Activated CD4-positive, alpha-beta memory T cell treated with anti-CD3 and anti-CD28 coated beads for 36 hours (primary cell): ENCODE measurements at regions not wholly inside any gene's neighbourhood (a gene's known extent, or its start where the extent isn't known, plus 50 kb on each side); places are given as distances from the start of the nearest gene placed in this dataset.

Source experiments
- CTCF ChIA-PET: fragments of 350-600 bp; sonication (Branson Sonifier 250); formaldehyde crosslinking; loops from one replicate; lab custom pipeline; 2021; ENCODE audit warnings: antibody characterized with exemption, inconsistent platforms; lab: Charles Lee
- POLR2A ChIA-PET: fragments of 350-600 bp; sonication (Branson Sonifier 250); formaldehyde crosslinking; loops from one replicate; lab custom pipeline; 2021; ENCODE audit warnings: antibody characterized with exemption; lab: Charles Lee
- DNase-seq: peaks from one replicate; pipeline ENCODE4 v3.0.0-alpha.2; 2020
- H3K27ac Mint-ChIP-seq: one replicate; pipeline ENCODE4 v1.8.0; 2021; ENCODE audit warnings: mixed read lengths
- H3K27me3 Mint-ChIP-seq: one replicate; pipeline ENCODE4 v1.8.0; 2021; ENCODE audit warnings: mixed read lengths
- H3K36me3 Mint-ChIP-seq: one replicate; pipeline ENCODE4 v1.8.0; 2021; ENCODE audit warnings: mixed read lengths
- H3K4me1 Mint-ChIP-seq: one replicate; pipeline ENCODE4 v1.8.0; 2021; ENCODE audit warnings: low read depth, mixed read lengths
- H3K4me3 Mint-ChIP-seq: one replicate; pipeline ENCODE4 v1.8.0; 2021; ENCODE audit warnings: mild to moderate bottlenecking, mixed read lengths
- H3K9me3 Mint-ChIP-seq: one replicate; pipeline ENCODE4 v1.8.0; 2021; ENCODE audit warnings: mixed read lengths
- intact Hi-C: fragments of 100-400 bp; cut with micrococcal nuclease; formaldehyde crosslinking; loops from one replicate; pipeline ENCODE4 v1.15.1; 2023

DNA sequence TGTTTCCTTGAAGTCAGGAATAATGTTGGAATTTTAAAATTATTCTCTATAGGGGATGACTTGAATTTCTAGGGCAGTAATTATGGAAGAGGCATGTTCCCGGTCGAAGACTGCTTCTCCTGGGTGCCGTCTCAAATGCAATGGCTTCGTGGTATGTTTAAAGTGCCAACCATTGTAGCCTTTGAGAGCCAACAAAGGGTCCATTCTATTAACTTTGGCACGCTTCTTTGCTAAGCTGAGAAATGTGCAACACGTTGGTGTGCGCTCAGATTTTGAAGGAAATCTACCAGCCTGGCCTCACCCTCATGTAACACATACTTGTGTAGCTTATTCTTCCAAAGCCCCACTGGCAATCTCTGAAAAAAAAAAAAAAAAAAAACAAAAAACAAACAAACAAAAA, 221.2 kb upstream of the ANKH start:
- H3K4me1 Mint-ChIP-seq, result no peaks in the 10 kb centered on the region
- POLR2A ChIA-PET, result no interaction called here
- intact Hi-C loops, result no loop called here
- no peaks in the 10 kb centered on the region for H3K36me3 Mint-ChIP-seq
- DNase-seq, result no peak
- no peak overlapping the region for H3K27ac Mint-ChIP-seq
- H3K9me3 Mint-ChIP-seq, result peaks cover 3% of the 10 kb centered on the region
- H3K27me3 Mint-ChIP-seq, result peaks cover 3% of the 10 kb centered on the region
- CTCF ChIA-PET, result interaction anchor here (1.0 kb wide), 1 partner anchor 13 kb away, joined by 3 read pairs; no protein-coding TSS in a partner anchor
- H3K4me3 Mint-ChIP-seq, result no peak overlapping the region

DNA sequence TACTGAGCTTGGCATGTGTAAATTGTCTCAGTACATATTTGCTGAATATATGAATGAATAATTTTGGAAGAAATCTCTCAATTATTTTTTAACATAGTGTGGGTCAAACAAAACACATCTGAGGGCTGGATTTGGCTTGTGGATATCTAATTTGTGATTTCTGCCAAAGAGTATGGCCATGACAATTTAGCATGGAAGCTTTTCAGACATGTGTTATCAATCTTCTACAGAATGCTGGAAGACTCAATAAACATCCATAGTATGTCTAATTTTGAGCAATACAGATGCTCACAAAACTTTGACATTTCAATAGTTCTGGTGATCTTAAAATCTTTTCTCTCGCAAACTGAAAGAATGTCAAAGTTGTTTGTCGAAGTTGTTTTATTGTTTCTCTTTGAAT, 214.1 kb upstream of the ANKH start:
- no peak for DNase-seq
- Mint-ChIP-seq H3K27ac (no peak overlapping the region), H3K9me3 (no peaks in the 10 kb centered on the region)

DNA sequence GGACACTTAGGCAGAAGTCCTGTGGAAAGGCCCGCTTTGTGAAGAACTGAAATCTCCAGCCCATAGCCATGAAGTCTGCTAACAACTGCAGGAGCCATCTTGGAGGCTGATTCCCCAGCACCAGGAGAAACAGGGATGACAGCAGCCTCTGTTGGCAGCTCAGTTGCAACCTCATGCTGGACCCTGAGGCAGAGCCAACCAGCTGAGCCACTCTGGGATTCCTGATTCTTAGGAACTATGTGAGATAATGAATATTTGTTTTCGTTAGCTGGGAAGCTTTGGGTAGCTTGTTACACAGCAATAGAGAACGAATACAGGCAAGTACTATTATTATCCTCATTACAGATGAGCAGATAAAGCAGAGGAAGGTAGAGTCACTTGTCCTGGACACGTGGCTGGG, 210.5 kb upstream of the ANKH start:
- H3K27me3 Mint-ChIP-seq, result peaks cover 7% of the 10 kb centered on the region
- no peak overlapping the region for H3K4me3 Mint-ChIP-seq
- H3K27ac Mint-ChIP-seq, result no peak overlapping the region
- POLR2A ChIA-PET, result no interaction called here
- CTCF ChIA-PET, result interaction anchor here (0.6 kb wide), 1 partner anchor 729 kb away, joined by 3 read pairs; no protein-coding TSS in a partner anchor
- H3K36me3 Mint-ChIP-seq, result no peaks in the 10 kb centered on the region
- no peak for DNase-seq
- H3K9me3 Mint-ChIP-seq, result no peaks in the 10 kb centered on the region
- intact Hi-C loops, result no loop called here
- H3K4me1 Mint-ChIP-seq, result no peaks in the 10 kb centered on the region

More for the DNA sequence above, 214.1 kb upstream of the ANKH start:
- Mint-ChIP-seq H3K4me1 (no peaks in the 10 kb centered on the region), H3K4me3 (no peak overlapping the region), H3K27me3 (peaks cover 5% of the 10 kb centered on the region), H3K36me3 (no peaks in the 10 kb centered on the region)
- POLR2A ChIA-PET, result no interaction called here
- intact Hi-C loops, result no loop called here
- CTCF ChIA-PET, result no interaction called here

DNA sequence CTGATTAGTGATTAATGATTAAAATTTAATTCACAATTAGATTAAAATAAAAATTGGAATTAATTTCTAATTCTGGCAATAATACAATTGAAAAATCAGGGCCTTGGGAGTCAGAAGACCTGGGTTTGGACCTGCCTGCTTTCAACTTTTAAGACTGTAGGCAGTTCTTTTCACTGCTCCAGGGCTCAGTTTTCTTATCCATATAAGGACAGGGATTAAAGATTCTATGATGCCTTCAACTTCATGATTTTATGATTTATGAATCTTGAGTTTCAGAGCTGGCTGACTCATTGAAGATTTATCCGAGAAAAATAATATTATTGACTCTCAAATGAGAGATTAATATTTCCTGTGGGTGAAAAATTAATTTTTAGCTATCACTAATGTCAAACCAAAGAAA, 208.6 kb upstream of the ANKH start:
- DNase-seq, result no peak
- no peaks in the 10 kb centered on the region for H3K4me1 Mint-ChIP-seq
- H3K4me3 Mint-ChIP-seq, result no peak overlapping the region
- POLR2A ChIA-PET, result no interaction called here
- H3K36me3 Mint-ChIP-seq, result no peaks in the 10 kb centered on the region
- CTCF ChIA-PET, result no interaction called here
- no peaks in the 10 kb centered on the region for H3K9me3 Mint-ChIP-seq
- H3K27me3 Mint-ChIP-seq, result peaks cover 7% of the 10 kb centered on the region
- intact Hi-C loops, result no loop called here
- H3K27ac Mint-ChIP-seq, result no peak overlapping the region

DNA sequence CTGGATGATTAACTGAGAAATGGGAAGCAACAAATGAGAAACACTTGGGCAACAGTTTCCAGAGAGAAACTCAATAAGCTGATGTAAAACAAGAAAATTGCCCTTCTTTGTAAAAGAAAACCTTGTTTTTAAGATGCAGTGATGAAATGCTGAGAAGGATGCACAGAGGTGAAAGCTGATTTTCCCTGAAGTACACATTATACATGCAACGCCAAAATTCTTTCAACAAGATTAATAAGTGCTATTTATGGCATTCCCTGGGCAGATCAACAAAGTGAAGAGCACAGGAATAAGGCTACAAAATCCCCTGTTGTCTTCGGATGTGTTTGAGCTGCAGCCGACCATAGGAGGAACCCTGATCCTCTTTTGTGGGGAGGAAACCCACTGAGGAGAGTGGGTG, 208.0 kb upstream of the ANKH start:
- intact Hi-C loops, result no loop called here
- H3K27me3 Mint-ChIP-seq, result peaks cover 7% of the 10 kb centered on the region
- DNase-seq, result no peak
- CTCF ChIA-PET, result no interaction called here
- no peak overlapping the region for H3K4me3 Mint-ChIP-seq
- POLR2A ChIA-PET, result no interaction called here
- no peak overlapping the region for H3K27ac Mint-ChIP-seq
- no peaks in the 10 kb centered on the region for H3K9me3 Mint-ChIP-seq
- H3K36me3 Mint-ChIP-seq, result no peaks in the 10 kb centered on the region
- H3K4me1 Mint-ChIP-seq, result no peaks in the 10 kb centered on the region

DNA sequence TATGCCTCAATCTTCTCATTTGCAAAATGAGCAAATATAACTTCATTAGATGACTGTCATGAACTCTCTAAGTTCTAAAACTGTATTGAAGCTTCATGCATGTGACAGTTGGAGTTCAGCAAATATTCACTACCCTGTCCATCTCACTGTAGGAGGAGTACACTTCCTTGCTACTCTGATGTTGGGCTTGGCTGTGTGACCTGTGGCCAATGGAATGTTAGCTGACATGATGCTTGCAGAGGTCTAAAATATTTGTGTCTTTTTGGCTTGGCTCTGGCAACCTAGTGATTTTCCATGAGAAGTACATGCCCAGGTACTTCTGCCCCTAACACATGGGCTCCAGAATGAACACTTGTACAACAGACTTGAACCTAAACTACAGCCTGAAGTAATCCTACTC, 203.1 kb upstream of the ANKH start:
- H3K9me3 Mint-ChIP-seq, result no peaks in the 10 kb centered on the region
- H3K27ac Mint-ChIP-seq, result no peak overlapping the region
- no peak for DNase-seq
- intact Hi-C loops, result no loop called here
- POLR2A ChIA-PET, result no interaction called here
- no peak overlapping the region for H3K4me3 Mint-ChIP-seq
- H3K27me3 Mint-ChIP-seq, result peaks cover 4% of the 10 kb centered on the region
- H3K4me1 Mint-ChIP-seq, result no peaks in the 10 kb centered on the region
- no peaks in the 10 kb centered on the region for H3K36me3 Mint-ChIP-seq
- CTCF ChIA-PET, result no interaction called here

DNA sequence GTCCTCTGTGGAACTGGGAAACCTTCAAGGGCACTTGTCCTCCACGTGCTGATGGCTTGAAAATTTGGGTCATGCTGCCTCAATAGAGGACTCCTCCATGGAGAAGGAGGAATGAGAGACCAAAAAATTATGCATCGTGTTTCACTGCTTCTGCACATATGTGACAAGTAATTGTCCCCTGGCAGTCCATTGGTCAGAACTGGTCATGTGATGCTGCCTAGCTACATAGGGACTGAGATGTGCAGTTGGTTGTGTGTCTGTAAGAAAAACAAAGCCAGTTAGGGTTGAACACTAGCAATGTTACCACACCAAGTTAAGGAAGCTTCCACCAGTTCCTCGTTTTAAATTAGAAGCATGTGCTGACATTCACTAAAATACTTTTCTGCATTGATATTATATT, 201.9 kb upstream of the ANKH start:
- no peaks in the 10 kb centered on the region for H3K4me1 Mint-ChIP-seq
- DNase-seq, result no peak
- H3K4me3 Mint-ChIP-seq, result no peak overlapping the region
- H3K27me3 Mint-ChIP-seq, result peaks cover 4% of the 10 kb centered on the region
- ChIA-PET CTCF (no interaction called here), POLR2A (no interaction called here)
- H3K9me3 Mint-ChIP-seq, result no peaks in the 10 kb centered on the region
- no peaks in the 10 kb centered on the region for H3K36me3 Mint-ChIP-seq
- H3K27ac Mint-ChIP-seq, result no peak overlapping the region
- intact Hi-C loops, result no loop called here

DNA sequence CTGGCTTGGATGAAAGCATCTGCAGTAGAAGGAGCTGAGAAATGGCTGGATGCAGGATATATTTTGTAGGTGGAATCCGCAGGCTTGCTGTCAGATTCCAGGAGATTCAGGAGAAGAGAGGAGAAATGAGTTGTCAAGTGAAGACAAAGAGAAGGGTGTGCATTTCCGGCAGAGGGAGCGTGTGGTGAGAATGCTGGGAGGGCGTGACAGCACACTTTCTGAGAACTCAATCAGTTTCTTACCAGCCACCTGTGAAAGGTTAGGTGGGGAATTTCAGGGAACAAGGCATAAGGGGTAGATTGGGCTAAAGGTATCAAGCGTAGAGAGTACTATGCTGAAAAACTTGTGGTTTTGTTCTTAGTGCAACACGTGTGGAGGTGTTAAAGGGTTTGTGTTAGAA, 199.3 kb upstream of the ANKH start:
- intact Hi-C loops, result no loop called here
- peaks cover 2% of the 10 kb centered on the region for H3K9me3 Mint-ChIP-seq
- ChIA-PET CTCF (no interaction called here), POLR2A (no interaction called here)
- H3K27ac Mint-ChIP-seq, result no peak overlapping the region
- H3K27me3 Mint-ChIP-seq, result no peaks in the 10 kb centered on the region
- no peaks in the 10 kb centered on the region for H3K4me1 Mint-ChIP-seq
- DNase-seq, result no peak
- no peak overlapping the region for H3K4me3 Mint-ChIP-seq
- no peaks in the 10 kb centered on the region for H3K36me3 Mint-ChIP-seq

DNA sequence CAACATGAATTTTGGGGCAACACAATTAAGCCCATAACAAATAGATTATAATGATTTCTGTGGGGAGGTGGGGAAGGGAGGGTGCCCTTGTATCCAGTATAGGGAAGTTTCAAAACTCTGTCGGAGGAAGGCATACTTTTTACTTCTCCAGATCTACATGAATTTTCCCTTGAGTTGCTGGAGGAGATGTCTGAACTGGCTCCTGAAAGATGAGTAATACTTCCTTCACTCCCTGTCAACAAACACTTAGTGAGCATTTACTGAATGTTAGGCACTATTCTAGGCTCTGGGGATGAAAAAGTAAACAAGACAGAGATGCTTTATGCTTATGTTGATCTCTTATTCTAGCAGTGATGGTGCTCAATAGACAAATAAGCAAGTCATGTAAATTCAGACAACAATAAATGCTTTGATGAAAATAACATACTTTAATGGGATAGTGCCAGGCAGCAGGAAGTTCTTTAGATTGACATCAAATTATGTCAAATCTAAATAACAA, 197.9 kb upstream of the ANKH start:
- H3K27me3 Mint-ChIP-seq, result no peaks in the 10 kb centered on the region
- POLR2A ChIA-PET, result no interaction called here
- no peak overlapping the region for H3K4me3 Mint-ChIP-seq
- CTCF ChIA-PET, result no interaction called here
- no peaks in the 10 kb centered on the region for H3K4me1 Mint-ChIP-seq
- DNase-seq, result no peak
- H3K36me3 Mint-ChIP-seq, result no peaks in the 10 kb centered on the region
- no peak overlapping the region for H3K27ac Mint-ChIP-seq
- intact Hi-C loops, result no loop called here
- H3K9me3 Mint-ChIP-seq, result peaks cover 2% of the 10 kb centered on the region

DNA sequence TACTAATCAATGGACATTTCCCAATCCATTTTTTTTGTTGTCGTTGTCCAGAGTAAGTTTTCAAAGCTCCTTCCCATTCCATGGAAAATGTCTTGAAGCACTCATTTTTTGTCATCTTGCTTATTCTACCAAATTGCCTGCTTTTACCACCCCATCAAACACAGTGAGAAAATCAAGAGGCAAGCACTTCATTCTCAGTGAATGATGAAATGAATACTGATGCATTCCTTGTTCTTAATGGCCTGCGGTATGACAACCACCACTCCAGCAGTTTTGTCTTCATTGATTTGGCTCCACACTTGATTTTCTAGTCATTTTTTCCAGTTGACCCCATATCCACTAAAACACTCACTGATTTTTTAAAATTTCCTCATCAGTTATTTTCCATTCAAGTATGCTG, 193.5 kb upstream of the ANKH start:
- POLR2A ChIA-PET, result interaction anchor here (0.5 kb wide), 1 partner anchor 89 kb away, joined by 3 read pairs; no protein-coding TSS in a partner anchor
- H3K36me3 Mint-ChIP-seq, result no peaks in the 10 kb centered on the region
- peaks cover 2% of the 10 kb centered on the region for H3K27me3 Mint-ChIP-seq
- no peaks in the 10 kb centered on the region for H3K4me1 Mint-ChIP-seq
- CTCF ChIA-PET, result no interaction called here
- intact Hi-C loops, result no loop called here
- no peak for DNase-seq
- no peak overlapping the region for H3K27ac Mint-ChIP-seq
- H3K9me3 Mint-ChIP-seq, result peaks cover 2% of the 10 kb centered on the region
- no peak overlapping the region for H3K4me3 Mint-ChIP-seq

DNA sequence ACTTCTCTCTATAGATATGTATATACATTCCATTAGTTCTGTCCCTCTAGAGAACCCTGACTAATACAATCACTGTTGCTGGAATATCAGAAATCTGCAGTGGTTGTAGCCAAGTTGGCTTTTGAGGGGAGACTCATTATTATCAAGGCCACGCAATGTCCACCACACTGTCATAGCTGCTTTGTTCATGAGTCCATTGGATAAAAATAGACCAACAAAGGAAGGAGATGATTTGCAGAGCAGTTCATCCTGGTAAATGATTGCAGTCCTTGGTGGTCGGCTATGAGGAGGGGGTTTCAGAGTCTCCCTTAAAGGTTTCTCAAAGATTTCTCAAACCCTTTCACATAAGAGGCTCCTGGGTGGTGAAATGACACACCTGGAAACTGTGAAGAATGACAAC, 192.8 kb upstream of the ANKH start:
- no peak overlapping the region for H3K4me3 Mint-ChIP-seq
- H3K9me3 Mint-ChIP-seq, result peaks cover 2% of the 10 kb centered on the region
- ChIA-PET CTCF (no interaction called here), POLR2A (no interaction called here)
- intact Hi-C loops, result no loop called here
- no peaks in the 10 kb centered on the region for H3K36me3 Mint-ChIP-seq
- peaks cover 2% of the 10 kb centered on the region for H3K27me3 Mint-ChIP-seq
- no peaks in the 10 kb centered on the region for H3K4me1 Mint-ChIP-seq
- H3K27ac Mint-ChIP-seq, result no peak overlapping the region
- DNase-seq, result no peak

DNA sequence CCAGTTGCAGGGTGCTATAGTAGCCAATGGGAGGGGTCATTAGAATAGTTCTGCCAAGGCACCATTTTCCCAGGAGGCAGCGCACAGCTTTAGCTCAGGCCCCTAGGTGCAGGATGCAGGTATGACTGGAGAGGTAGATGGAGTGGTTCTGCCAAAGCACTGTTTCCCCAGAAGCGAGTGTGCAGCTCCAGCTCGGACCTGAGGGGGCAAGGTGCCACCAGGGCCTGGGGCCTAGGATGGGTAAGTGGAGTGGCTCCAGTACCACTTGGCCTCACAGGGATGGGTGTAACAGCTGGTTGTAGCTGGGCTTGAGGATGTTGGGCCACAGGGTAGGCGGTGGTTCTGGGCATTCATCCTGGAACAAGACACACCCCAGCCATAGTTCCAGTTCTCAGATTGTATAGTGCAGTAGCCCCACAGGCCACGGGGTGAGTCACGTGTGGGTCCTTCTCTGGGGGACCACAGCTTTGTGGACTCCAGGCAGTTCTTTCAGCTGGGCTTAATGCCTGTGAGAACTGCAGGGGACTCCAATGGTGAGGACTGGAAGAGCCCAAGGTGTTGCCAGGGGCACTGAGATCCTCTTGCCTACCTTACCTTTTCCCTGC, 185.5 kb upstream of the ANKH start:
- H3K4me1 Mint-ChIP-seq, result no peaks in the 10 kb centered on the region
- H3K36me3 Mint-ChIP-seq, result no peaks in the 10 kb centered on the region
- ChIA-PET POLR2A (no interaction called here), CTCF (no interaction called here)
- H3K9me3 Mint-ChIP-seq, result no peaks in the 10 kb centered on the region
- H3K27ac Mint-ChIP-seq, result no peak overlapping the region
- H3K27me3 Mint-ChIP-seq, result peaks cover 12% of the 10 kb centered on the region
- no peak for DNase-seq
- no peak overlapping the region for H3K4me3 Mint-ChIP-seq
- intact Hi-C loops, result no loop called here

DNA sequence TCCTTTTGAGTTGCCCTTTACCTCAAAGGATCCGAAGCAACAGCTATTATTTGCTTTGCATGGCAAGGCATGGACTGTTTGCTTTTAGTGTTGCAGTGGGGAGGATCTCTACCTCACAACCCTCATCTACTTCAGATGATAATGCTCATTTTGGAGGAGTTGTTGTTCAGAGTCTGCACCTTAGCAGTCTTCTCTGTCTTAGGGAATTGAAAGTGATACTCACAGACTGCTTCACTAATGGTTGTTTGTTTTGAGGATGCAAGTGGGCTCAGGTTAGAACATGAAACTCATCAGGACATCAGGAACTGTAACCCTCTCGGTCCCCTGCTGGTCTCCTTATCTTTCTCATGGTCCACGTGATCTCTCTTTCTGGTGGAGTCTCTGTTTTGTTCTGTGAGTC, 172.9 kb upstream of the ANKH start:
- intact Hi-C loops, result no loop called here
- POLR2A ChIA-PET, result no interaction called here
- CTCF ChIA-PET, result no interaction called here
- no peak for DNase-seq
- Mint-ChIP-seq H3K9me3 (peaks cover 3% of the 10 kb centered on the region), H3K27ac (no peak overlapping the region), H3K27me3 (peaks cover 2% of the 10 kb centered on the region), H3K36me3 (no peaks in the 10 kb centered on the region), H3K4me3 (no peak overlapping the region), H3K4me1 (no peaks in the 10 kb centered on the region)
